Subcutaneous abdominal adipose tissue (tissue), 5 donors: ENCODE measurements at regions not wholly inside any gene's neighbourhood (a gene's known extent, or its start where the extent isn't known, plus 50 kb on each side); places are given as distances from the start of the nearest gene placed in this dataset.

Experiments used
- H3K27ac ChIP-seq: one replicate; pipeline ENCODE4 v1.7.0; 2013; ENCODE audit warnings: low read depth, mild to moderate bottlenecking, inconsistent platforms, low read length, moderate library complexity
- H3K27me3 ChIP-seq, 5 donors: one replicate each; pipeline ENCODE4 v1.7.0; 2013; ENCODE audit warnings: low read length in 5 of 5, inconsistent platforms in 1 of 5; ENCODE audit not compliant: control insufficient read depth in 5 of 5, insufficient read depth in 4 of 5
- H3K36me3 ChIP-seq, 5 donors: one replicate each; pipeline ENCODE4 v1.7.0; 2013; ENCODE audit warnings: low read length in 5 of 5; ENCODE audit not compliant: control insufficient read depth in 5 of 5, insufficient read depth in 5 of 5
- H3K4me1 ChIP-seq, 5 donors: one replicate each; pipeline ENCODE4 v1.7.0; 2013; ENCODE audit warnings: low read length in 5 of 5, mild to moderate bottlenecking in 3 of 5, moderate library complexity in 1 of 5; ENCODE audit not compliant: control insufficient read depth in 5 of 5, insufficient read depth in 5 of 5
- H3K4me3 ChIP-seq, 5 donors: one replicate each; pipeline ENCODE4 v1.7.0; 2013; ENCODE audit warnings: low read length in 5 of 5, low read depth in 1 of 5
- H3K9ac ChIP-seq, 5 donors: one replicate each; pipeline ENCODE4 v1.7.0; 2013; ENCODE audit warnings: low read length in 5 of 5, mild to moderate bottlenecking in 4 of 5, moderate library complexity in 3 of 5
- H3K9me3 ChIP-seq, 5 donors: one replicate each; pipeline ENCODE4 v1.7.0; 2013; ENCODE audit warnings: low read length in 5 of 5; ENCODE audit not compliant: control insufficient read depth in 5 of 5
- donor health status: healthy.
- donor health status: healthy.
- donor health status: healthy.
- donor health status: healthy.
- donor health status: healthy.

DNA sequence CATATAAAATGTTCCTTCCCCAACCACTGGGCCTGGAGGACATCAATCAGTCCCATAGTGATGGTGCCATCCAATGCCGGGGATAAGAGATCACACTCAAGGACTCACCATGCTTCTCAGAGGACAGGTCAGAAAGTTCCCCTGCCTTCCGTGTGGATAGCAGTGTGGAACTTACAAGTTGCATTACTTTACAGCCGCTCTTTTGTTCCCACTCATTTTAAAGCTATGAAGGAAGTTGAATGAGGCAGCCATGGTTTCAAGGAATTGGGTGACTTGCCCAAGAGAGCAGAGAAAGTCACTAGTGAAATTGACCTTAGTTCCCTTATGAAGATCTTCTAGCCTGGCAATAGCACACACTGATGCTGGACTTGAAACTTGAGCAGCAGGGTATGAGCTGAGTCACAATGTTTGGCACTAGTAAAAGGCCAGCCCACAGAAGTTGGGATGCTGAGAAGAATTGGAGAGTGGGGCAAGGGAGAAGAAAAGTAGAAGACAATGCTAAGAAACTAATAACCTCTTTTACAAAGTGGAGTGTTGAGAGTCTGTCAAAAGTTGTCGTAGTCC is 78.7 kb downstream of the CXCL12 start:
- H3K36me3 ChIP-seq: no peaks in the 10 kb centered on the region
- H3K4me3 ChIP-seq: no peak overlapping the region
- peaks cover 2 to 8% (median 7%) of the 10 kb centered on the region in 5 donors for H3K4me1 ChIP-seq
- no peaks in the 10 kb centered on the region for H3K9me3 ChIP-seq
- H3K27ac ChIP-seq: no peak overlapping the region
- H3K27me3 ChIP-seq: no peaks in the 10 kb centered on the region
- no peak overlapping the region for H3K9ac ChIP-seq

DNA sequence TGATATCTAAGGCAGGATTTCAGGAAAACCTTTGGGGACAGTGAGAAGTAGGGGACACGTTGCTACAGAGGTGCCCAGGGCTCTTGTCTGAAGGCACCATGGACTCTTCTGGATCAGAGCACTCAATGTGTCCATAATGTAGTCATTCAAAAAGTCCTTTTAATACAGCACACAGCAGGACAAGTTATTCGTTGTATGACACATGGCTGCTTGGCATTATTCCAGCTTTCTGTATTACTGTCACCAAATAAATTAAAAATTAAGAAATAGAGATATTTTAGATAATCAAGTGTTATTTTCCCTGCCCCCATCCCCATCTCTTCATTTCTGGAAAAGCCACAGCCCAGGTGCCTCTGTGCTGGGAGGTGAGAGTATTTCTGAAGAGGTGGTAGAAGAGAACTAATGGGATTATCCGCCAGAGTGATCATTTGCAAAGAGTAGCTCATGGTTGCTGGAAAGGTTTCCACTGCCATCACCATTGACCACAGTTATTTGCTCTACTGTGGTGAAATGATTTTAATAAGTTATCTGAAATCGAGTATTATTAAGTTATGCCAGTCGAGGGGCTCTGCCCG is 83.0 kb downstream of the CXCL12 start:
- Histone ChIP-seq H3K9me3 (no peaks in the 10 kb centered on the region), H3K27ac (no peak overlapping the region), H3K27me3 (no peaks in the 10 kb centered on the region), H3K4me1 (no peaks in the 10 kb centered on the region), H3K4me3 (no peak overlapping the region), H3K9ac (no peak overlapping the region), H3K36me3 (no peaks in the 10 kb centered on the region)

DNA sequence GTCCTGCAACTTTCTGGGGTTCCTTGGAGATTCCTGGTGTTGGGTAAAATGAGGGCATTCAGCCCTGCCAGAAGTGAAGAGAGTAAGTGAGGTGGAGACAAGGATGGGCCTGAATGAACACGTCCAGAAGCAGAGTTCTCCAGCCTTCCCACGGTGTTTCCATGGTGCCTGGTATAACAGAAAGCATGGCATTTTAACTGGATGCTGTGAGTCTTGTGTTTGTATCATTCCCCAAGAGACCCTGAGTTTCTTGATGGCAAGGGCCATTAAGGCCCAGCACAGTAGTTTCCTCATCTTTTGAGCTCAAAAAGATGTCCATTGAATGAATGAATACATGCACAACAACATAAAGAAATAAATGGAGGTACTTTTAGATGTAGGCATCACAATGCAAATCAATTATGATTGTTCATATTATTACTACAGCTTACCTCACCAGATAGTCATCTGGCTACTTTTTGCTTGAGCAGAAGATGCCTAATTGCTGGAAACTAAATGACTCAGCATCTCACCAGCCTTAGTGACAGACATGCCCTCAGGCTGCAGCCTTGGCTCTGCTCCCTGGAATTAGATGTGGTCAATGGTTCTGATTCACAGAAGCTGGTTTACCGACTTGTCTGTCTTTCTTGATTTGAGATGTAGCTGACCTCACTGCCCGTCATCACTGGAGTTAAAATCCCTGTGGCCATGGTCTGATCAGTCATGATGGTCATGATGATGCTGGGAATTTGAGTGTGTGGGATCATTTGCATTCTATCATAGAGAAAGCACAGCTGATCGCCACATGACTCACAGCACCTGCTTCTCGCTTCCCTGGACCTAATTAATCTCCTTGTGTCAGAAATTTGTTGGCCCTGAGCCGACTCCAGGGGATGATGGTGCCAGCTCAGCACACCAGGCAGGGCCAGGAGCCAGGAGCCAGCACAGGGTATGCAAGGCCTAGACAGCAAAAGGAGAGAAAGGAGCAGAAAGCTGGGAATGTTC is 83.9 kb downstream of the CXCL12 start:
- H3K36me3 ChIP-seq: no peaks in the 10 kb centered on the region
- no peaks in the 10 kb centered on the region for H3K4me1 ChIP-seq
- H3K27ac ChIP-seq: no peak overlapping the region
- H3K9ac ChIP-seq: no peak overlapping the region
- H3K27me3 ChIP-seq: no peaks in the 10 kb centered on the region
- H3K9me3 ChIP-seq: no peaks in the 10 kb centered on the region
- H3K4me3 ChIP-seq: no peak overlapping the region

DNA sequence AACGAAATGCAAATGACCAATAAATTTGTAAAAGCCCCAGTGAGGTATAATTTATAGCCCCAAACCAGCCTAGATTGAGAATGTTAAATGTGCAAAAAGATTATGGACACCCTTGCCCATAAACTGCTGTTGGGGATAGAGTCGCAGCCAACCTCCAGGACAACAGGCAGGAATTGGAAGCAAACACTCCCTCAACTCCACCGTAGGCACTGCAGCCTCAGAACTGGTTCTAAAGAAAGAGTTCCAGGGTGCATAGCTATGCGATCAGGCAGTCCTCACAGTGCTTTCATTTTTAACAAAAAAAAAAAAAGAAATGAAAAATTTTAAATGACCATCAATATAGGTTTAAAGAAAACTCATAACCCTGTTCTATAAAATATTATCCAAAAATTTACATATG is 86.2 kb downstream of the CXCL12 start:
- Histone ChIP-seq H3K9ac (no peak overlapping the region), H3K9me3 (no peaks in the 10 kb centered on the region), H3K36me3 (no peaks in the 10 kb centered on the region), H3K27me3 (peaks cover 0 to 4% (median 0%) of the 10 kb centered on the region in 5 donors), H3K27ac (no peak overlapping the region), H3K4me1 (peaks cover 0 to 4% (median 3%) of the 10 kb centered on the region in 5 donors), H3K4me3 (no peak overlapping the region)

DNA sequence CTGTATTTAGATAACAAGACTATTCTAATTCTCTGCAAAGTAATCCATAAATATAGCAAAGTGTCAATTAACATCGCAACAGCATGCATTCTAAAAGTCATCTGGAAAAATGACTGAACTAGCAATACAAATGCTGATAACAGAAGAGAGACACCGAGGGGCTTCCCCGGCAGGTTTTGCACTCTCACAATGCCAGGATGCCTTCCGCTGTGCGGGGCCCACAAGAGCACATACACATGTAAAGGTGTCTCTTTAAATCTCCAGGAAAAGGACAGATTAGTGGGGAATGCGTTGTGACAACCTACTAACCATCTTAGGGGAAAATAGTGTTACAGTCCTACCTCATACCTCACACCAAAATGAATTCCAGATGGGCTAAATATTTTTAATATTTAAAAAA is 86.9 kb downstream of the CXCL12 start:
- no peaks in the 10 kb centered on the region for H3K9me3 ChIP-seq
- peaks cover 0 to 12% (median 10%) of the 10 kb centered on the region in 5 donors for H3K4me1 ChIP-seq
- peaks cover 0 to 4% (median 0%) of the 10 kb centered on the region in 5 donors for H3K27me3 ChIP-seq
- H3K9ac ChIP-seq: no peak overlapping the region
- H3K4me3 ChIP-seq: no peak overlapping the region
- H3K36me3 ChIP-seq: no peaks in the 10 kb centered on the region
- H3K27ac ChIP-seq: no peak overlapping the region

DNA sequence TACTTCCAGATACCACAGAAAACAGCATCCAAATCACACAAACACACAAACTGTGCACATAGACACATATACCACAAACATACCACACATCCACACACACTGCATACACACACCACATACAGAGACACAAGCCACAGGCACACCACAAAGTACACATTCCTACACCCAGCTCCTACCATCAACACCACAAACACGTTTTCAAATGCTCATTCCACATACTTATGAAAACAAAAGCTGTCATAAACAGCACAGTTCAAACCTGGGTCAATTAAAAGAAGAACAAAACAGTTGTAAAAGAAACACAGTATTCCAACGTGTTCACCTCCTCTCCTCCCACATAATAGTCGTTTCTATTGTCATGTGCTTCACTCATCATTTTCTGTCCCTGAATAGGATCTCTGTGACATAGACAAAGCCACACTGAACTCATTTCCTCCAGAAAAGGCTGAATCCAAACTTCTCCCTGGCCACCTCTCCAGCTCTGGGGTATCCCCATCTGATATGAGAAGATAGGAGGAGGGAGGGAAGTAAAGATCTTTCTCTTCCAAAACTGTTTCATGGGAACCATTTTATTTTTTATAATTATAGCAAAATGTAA is 89.2 kb downstream of the CXCL12 start:
- Histone ChIP-seq H3K4me1 (peaks cover 0 to 22% (median 15%) of the 10 kb centered on the region in 5 donors), H3K9me3 (no peaks in the 10 kb centered on the region), H3K4me3 (no peak overlapping the region), H3K27ac (no peak overlapping the region), H3K36me3 (no peaks in the 10 kb centered on the region), H3K9ac (no peak overlapping the region), H3K27me3 (peaks cover 0 to 4% (median 0%) of the 10 kb centered on the region in 5 donors)

DNA sequence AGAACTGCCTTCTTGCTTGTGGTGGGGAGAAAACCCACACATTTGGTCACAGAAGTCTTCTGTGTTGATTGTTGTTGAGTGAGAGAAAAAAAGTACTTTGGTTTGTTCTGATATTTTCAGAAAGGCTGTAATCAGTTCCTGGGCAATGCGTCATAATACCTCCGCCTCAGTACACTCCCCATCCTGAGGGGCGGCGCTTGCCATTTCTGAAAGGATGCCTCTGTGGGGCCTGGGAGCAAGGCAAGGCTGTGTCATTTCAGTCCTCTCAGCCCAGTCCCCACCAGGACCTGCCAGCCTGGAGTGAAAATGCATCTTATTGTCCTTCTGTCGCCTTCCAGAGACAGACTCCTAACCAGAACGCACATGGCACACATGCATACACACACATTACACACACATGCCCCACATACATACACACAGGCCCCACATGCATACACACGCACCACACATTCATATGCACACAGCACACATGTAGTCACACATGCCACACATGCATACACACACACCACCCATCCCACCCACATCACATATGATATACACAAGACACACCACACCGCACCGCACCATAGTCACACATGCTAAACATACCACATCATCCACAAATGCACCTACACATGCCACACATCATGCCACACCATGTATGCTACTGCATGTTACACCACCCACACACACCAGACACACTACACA is 90.0 kb downstream of the CXCL12 start:
- peak overlapping the region; percentile 61 for H3K27ac ChIP-seq
- H3K4me1 ChIP-seq: peaks cover 0 to 23% (median 21%) of the 10 kb centered on the region in 5 donors
- H3K36me3 ChIP-seq: no peaks in the 10 kb centered on the region
- H3K9ac ChIP-seq: no peak overlapping the region
- H3K9me3 ChIP-seq: no peaks in the 10 kb centered on the region
- H3K4me3 ChIP-seq: no peak overlapping the region
- peaks cover 0 to 4% (median 0%) of the 10 kb centered on the region in 5 donors for H3K27me3 ChIP-seq

DNA sequence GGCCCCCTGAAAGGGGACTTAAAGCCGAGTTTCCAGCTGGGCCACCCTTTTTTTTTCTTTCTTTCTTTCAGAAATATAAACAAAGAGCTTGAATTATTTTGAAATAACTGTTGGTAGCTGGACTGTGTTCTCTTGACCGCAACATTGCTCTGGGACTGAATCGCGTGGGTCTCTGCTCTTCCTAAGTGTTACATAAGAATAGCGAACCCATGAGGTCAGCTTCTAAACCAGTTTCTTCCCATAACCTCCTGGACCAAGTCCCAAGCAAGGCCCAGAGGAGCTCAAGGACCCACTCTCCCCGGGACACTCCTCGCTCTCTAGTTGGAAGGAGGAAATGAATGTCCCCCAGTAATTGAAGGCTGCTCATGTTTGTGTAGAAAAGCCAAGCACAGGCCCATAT is 91.1 kb downstream of the CXCL12 start:
- Histone ChIP-seq H3K9ac (peak overlapping the region in 3 of 5 donors; percentile 29 to 80 (median 74)), H3K4me1 (peaks cover 0 to 23% (median 21%) of the 10 kb centered on the region in 5 donors), H3K36me3 (no peaks in the 10 kb centered on the region), H3K27ac (peak overlapping the region; percentile 69), H3K4me3 (peak overlapping the region in 4 of 5 donors; percentile 27 to 52 (median 35)), H3K27me3 (peaks cover 0 to 4% (median 0%) of the 10 kb centered on the region in 5 donors), H3K9me3 (no peaks in the 10 kb centered on the region)

DNA sequence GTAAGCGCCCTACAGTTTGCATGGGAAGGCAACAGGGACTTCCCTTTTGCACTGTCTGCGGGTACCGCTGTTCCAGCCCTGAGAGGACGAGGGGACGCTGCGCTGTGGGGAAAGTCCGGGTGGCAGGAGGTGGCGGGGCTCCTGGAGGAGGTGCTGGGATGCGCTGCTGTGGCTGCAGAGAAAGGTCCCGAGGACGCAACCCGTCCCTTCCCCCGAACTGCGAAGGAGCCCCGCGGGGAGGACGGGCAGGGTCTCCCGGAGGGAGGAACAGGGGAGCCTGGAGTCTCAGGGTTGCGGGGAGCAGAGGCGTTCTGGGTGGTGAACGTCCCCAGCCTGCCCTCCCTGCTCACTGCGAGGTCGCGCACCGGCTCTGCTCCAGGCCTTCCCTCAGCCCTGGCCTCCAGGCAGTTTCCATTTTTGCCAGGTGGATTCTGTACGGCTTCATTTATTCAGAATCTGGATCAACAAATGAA is 91.6 kb downstream of the CXCL12 start:
- Histone ChIP-seq H3K27me3 (peaks cover 0 to 4% (median 0%) of the 10 kb centered on the region in 5 donors), H3K4me3 (peak overlapping the region; percentile 34 to 52 (median 42)), H3K9me3 (no peaks in the 10 kb centered on the region), H3K36me3 (no peaks in the 10 kb centered on the region), H3K9ac (peak overlapping the region in 3 of 5 donors; percentile 29 to 80 (median 74)), H3K27ac (peak overlapping the region; percentile 69), H3K4me1 (peaks cover 0 to 23% (median 21%) of the 10 kb centered on the region in 5 donors)
